GM19324 (cell line): ENCODE measurements at regions not wholly inside any gene's neighbourhood (a gene's known extent, or its start where the extent isn't known, plus 50 kb on each side); places are given as distances from the start of the nearest gene placed in this dataset.

ENCODE experiments used
- ATAC-seq: cut with Tn5 transposase; IDR thresholded peaks from one replicate; pipeline ENCODE4 v1.9.1; 2021; ENCODE audit warnings: mild to moderate bottlenecking, moderate library complexity; ENCODE audit not compliant: unreplicated experiment, low FRiP score

DNA sequence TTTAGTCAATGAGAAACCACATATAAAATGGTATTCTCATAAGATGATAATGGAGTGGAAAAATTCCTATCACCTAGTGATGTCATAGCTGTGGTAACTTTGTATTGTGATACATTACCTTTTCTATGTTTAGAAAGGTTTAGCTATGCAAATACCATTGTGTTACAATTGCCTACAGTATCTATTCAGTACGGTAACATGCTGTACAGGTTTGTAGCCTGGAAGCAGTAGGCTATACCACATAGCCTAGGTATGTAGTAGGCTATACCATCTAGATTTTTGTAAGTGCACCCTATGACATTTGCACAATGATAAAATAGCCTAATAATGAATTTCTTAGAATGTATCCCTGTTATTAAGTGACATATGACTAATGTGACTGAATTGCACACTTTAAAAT is 50.5 kb upstream of the CCDC196 start:
- ATAC-seq = no peak
